GM21381 (cell line): ENCODE measurements at regions not wholly inside any gene's neighbourhood (a gene's known extent, or its start where the extent isn't known, plus 50 kb on each side); places are given as distances from the start of the nearest gene placed in this dataset.
"Not testable (repeated sequence)": the region's sequence is repeated elsewhere in the genome, so short reads cannot be mapped to it uniquely, and the experiment has no call there.

ENCODE experiments used
- ATAC-seq: cut with Tn5 transposase; IDR thresholded peaks from one replicate; pipeline ENCODE4 v1.9.1; 2021; ENCODE audit warnings: mild to moderate bottlenecking, moderate library complexity; ENCODE audit not compliant: unreplicated experiment

DNA sequence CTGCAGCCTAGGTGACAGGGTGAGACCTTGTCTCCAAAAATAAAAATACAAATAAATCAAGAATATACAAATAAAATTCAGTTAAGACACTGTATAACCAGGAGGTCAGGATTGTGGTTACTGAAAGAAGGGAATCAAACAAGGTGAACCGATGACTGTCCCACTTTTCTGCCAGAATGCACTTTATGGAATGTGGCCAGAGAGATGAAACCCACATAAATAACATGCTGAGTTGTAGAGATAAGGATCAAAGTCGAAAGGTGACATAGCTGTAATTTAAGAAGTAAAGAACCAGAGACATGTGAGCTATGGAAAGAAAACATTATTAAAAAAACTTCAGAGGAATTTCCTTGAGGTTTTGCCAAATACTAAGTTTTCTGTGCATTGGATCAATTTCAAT, 1098.2 kb upstream of the USP15 start:
- ATAC-seq: no peak

DNA sequence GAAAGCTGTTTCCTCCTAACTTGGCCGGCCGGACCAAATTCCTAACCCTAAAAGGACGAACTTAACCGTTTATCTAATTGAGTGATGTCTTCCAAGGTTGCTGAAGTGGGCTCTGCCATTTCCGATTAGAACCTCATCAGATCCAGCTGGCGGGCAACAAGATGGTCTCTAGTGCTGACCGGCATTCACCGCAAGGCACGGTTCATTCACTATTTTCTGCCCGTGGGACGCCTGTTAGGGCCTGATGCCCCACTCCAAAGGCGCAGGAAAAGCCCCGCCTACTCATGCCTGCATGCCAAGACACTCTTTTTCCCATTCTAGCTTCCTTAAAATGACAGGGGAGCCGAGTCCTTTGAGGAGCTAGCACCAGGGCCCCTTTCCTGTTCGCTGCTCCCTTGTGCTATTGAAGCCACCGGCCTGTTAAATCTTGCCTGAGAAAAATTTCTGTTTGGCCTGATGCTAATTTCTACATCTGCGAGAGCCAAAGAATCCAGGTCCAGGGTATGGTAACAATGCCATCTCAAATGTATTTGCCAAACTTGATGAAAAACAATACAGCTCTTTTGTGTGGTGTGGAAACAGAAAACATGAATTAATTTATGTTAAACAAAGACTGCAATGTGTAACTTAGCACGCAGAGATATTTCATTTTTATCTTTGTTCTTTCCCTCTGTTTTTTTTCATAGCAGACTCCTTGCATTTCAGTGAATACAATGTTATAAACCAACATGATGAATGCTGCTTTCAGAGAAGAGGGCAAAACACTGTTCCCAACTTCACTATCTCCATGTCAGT, 1071.2 kb upstream of the USP15 start:
- no peak for ATAC-seq

DNA sequence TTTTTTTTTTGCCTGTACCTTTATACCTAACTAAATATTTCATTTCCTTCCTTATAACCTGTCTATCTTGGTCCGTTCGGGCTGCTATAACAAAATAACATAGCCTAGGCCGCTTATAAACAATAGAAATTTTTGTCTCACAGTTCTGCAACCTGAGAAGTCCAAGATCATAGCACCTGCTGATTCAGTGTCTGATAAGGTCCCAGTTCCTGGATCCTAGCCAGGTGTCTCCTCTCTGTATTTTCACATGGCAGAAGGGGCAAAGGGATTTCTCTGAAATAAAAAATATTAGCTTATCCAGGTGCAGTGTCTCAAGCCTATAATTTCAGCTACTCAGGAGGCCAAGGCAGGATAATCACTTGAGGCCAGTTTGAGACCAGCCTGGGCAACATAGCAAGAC, 1046.6 kb upstream of the USP15 start:
- ATAC-seq: no peak

DNA sequence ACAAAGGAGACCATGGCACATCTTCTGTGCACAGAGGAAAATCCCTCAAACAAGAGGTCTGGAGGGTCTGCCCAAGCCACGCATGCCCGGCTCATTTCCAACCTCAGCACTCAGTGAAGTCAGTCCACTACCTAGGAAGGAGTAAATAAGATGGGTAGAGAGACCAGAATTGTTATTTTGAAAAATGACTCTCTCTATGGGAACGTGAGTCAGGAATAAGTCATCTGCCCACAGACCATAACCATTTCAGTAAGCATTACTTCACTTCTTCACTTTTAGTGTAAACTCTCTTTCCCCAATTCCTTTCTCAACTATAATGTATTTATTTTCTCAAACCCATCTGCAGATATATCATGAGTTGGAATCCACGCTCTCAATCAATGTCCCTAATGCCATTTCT, 1039.9 kb upstream of the USP15 start:
- ATAC-seq: no peak

DNA sequence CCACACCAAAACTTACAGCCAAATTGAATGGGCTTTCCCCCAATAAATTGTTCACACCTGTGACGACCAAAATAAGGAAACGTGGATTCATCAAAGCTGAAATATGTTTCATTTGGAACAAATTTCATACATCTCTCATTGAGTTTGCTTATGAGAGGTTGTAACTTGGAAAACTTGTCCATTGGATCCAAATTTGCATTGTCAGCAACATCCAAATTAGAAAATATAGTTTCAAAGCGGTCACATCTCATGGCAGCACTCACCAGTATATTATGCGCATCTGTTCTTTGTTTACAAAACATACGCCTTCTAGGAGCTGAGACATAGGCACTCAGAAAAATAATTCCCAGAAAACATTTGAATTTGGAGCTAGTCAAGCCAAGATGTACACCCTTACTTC, 1028.2 kb upstream of the USP15 start:
- no peak for ATAC-seq

DNA sequence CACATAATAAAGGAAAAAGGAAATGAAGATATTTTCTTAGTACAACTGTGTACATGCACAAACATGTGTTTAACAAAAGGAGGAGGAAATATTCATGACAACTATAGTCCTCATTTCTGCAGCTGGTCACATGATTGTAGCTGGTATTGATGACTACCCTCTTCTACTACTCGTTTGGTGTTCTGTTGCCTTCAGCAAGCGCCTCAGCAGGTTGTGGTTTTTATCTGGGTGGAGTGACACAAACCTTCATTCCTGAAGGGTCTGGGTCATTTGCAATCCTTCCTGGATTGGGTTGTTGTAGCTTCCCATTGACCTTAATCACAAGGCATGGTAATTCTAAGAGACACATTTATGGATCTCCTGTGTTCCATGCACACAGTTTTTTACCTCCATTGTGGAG, 1009.9 kb upstream of the USP15 start:
- ATAC-seq: no peak

DNA sequence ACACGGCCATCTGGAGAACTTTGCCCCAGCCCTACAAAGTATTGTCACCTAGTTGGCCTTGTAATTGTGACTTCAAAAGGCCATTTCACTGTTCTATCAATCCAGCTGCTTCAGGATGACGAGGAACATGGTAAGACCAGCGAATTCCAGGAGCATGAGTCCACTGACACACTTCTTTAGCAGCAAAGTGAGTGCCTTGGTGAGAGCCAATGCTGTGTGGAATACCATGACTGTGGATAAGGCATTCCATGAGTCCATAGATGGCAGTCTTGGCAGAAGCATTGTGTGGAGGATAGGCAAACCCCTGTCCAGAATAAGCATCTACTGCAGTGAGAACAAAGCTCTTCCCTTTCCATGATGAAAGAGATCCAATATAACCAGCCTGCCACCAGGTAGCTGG, 1009.1 kb upstream of the USP15 start:
- no peak for ATAC-seq

DNA sequence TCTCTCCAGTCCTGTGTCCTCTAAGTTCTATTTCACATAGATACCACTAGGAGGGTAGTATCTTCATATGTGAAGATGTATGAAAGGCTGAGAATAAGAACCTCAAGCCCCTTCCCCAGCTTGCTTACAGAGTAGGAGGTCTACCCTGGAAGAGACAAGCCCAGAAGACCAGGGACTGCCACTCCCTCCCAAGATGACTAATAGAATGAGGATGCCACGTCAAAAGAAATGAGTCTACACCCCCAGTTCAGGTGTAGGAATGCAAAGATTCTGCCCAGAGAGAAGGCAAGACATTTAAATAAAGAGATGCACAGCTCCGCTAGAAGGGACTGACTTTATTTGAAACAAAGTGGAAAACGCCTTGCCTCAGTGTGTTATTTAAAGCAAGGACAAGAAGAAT, 1006.0 kb upstream of the USP15 start:
- ATAC-seq: no peak

DNA sequence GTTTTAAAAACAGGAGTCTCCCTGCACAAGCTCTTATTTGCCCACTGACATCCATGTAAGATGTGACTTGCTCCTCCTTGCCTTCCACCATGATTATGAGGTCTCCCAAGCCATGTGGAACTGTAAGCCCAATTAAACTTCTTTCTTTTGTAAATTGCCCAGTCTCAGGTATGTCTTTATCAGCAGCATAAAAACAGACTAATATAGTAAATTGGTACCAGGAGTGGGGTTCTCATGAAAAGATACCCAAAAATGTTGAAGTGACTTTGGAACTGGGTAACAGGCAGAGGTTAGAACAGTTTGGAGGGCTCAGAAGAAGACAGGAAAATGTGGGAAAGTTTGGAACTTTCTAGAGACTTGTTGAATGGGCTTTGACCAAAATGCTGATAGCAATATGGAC, 995.9 kb upstream of the USP15 start:
- not testable (repeated sequence) for ATAC-seq

DNA sequence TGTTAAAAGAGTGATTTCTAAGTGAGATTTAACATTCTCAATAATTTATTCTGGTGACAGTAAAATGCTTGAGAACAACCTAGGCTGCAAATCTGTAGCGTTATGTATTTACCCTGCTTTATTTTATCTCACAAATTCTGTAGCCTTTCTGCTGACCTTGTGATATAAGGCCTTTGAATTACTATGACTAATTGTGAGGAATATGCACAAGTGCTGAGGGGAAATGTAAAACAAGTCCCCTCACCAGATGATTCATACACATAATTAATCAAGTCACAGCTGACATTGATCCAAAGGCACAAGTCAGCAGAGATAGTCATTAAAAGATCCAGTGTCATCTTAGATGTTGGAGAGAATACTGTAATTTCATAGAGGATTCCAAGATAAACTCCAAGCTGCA, 992.7 kb upstream of the USP15 start:
- ATAC-seq: no peak

DNA sequence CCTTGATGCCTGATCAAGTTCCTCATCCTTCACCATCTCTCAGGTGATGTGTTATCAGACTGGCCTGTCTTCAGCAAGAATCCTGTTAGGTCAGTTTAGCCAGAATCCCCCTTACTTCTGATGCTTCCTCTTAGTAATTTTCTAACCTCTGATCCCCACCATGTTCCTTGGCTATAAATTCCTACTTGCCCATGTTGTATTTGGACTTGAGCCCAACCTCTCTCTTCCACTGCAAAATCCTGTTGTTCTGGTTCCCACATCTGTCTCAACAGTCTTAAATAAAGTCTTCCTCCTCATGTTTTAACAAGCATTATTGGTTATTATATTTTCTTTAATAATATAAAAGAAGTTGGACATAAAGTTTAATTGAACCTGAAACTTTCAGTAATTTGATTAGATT, 987.8 kb upstream of the USP15 start:
- no peak for ATAC-seq

DNA sequence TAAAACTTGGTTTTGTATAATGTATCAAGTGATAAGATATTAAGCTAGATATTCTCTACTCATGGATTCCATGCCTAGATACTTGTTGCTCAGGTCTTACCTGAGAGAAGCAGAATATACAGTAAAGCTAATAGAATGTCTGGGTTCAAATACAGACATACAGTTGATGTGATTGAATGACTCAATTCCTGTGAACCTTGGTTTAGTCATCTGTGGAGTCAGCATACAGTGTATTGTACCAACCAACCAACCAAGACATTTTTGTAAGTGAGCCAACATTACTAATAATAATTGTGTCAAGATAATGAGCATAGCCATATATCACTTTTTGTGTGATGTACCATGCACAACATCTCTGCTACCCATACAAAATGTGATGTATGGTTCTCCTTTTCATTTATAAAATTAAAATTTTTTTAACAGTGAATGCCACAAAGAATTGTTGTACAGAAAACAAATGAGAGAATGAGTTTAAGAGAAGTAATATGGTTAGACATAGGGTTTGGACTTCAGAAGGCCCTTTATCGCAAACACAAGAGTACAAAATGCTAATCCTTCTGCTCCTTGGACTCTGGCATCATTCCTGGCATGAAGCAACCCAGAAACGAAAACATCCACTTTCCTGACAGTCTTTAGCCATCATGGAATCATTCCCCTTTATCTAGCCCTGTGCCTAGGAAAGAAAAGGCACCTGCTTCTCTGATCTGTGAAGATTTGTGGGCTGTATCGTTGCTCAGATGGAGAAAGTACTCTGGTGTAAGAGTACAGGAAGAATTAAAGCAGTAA, 977.2 kb upstream of the USP15 start:
- ATAC-seq: no peak

DNA sequence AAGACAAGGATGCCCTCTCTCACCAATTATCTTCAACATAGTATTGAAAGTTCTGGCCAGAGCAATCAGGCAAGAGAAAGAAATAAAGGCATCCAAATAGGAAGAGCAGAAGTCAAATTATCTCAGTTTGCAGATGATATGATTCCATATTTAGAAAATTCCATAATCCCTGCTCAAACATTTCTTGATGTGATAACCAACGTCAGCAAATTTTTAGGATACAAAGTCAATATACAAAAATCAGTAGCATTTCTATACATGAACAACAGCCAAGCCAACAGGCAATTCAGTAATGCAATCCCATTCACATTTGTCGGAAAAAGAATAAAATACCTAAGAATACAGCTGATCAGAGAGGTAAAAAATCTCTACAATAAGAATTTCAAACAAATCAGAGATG, 969.7 kb upstream of the USP15 start:
- ATAC-seq: no peak

DNA sequence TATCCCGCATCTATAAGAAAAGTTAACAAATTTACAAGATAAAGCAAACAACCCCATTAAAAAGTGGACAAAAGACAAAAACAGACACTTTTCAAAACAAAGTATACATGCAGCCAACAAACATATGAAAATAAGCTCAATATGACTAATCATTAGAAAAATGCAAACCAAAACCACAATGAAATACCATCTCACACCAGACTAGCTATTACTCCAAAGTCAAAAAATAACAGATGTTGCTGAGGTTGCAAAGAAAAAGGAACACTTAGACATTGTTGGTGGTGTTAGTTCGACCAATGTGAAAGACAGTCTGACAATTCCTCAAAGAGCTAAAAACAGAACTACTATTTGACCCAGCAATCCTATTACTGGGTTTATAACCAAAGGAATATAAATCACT, 968.6 kb upstream of the USP15 start:
- ATAC-seq: no peak

DNA sequence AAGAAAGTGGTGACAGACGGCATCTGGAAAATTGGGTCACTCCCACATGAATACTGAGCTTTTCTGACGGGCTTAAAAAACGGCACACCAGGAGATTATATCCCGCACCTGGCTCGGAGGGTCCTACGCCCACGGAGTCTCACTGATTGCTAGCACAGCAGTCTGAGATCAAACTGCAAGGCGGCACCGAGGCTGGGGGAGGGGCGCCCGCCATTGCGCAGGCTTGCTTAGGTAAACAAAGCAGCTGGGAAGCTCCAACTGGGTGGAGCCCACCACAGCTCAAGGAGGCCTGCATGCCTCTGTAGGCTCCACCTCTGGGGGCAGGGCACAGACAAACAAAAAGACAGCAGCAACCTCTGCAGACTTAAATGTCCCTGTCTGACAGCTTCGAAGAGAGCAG, 966.2 kb upstream of the USP15 start:
- not testable (repeated sequence) for ATAC-seq

DNA sequence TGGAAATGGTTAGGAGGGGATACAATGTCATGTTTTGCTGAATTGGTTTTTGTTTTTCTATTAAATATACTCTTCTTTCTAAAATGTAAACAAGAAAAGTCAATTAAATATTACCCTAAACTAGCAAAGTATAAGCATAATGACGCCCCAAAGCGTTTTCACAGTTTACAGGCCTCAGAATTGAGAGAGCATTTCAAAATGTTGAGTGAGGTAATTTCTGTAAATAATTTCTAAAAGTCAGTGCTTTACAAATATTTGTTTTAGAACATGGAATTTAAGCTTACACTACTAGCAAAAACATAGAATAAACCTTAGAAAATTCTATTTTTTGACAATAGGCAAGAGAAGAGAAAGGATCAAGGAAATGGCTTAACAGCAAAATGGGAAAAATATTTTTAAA, 958.4 kb upstream of the USP15 start:
- ATAC-seq: no peak

DNA sequence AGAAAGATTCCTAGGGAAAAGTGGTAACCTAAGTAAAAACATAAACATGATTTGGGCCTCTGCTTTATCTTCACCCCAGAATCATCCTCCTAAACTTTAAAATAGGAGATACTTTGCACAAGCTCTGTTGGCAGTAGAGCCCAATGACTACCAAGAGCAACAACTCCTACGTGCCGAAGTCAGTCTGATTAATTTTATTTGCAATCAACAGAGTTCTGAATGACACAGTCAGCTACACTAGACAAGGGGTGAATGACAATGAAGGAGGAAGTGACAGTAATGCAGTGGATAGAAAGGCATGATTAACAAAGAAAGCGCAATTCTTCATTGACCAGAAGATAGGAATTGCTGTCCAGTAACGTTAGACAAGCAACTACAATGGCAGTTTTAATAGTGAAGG, 957.9 kb upstream of the USP15 start:
- no peak for ATAC-seq

DNA sequence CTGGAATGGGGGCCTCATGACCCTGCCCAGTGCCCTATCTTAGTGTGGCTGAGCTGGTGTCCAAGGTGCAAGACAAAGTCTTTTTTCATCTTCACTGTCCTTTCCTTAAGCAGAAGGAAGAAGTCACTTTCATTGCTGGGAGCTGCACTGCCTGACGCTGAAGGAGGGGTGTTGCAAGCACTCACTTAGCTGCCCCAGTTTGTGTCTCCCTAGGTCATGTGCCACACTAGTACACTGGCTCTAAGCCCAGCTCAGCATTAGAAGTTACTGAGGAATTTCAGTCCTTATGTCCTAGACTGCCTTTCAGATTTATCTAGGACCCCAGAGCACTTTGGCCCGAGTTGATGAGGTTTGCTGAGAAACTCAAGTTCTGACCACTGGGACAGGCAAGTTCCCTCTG, 952.0 kb upstream of the USP15 start:
- no peak for ATAC-seq

DNA sequence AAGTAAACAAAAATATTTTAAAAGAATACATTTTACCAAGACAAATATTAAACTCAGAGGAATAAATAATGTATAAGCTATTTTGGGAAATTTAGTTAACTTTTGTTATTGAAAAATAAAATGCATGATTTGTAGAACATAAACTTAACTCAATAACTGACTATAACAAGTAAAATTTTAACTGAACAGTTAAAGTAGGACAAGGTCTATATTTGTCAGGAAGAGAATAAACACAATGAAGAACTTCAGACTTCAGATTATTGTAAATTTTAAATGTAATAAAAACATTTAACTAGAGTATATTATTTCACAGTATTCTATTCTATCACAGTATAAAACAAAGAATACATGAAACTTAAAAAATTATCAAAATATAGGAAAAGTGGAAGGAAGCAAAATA, 948.8 kb upstream of the USP15 start:
- no peak for ATAC-seq

DNA sequence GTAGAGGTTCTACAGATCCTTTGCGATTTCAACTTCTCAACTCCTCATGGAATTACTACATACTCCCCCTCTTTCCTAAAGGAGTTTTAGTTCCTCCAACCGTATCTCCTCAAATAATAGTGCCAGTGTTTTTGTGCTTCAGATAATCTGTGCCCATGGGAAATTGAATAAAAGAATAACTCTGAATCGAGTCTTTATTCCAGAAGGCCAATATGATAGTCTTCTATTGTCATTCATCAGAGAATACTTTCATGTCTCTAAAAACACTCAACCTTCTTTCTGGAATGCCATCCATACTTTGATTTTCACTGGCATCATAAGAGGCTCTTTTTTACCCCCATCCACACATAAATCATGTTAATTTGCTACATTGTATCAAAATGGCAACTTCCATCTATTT, 911.3 kb upstream of the USP15 start:
- no peak for ATAC-seq

DNA sequence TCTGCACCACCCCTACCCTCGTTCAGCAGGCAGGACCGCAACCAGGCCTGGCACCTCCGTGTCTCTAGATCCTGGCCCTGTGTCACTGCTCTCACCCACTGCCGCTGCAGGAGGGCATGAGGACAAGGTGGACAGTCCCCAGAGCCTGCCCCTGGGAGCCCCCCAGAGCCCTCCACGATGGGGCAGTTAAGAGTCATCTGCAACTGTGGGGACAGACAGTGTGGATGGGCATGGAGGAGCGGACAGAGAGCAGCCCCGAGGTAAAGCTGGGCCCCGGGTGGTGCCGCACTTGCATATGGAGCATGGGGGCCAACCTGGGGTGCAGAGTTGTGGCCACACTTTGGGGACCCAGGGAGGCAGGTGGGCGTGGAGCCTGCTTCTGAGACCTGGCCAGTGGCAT, 905.1 kb upstream of the USP15 start:
- ATAC-seq: no peak

DNA sequence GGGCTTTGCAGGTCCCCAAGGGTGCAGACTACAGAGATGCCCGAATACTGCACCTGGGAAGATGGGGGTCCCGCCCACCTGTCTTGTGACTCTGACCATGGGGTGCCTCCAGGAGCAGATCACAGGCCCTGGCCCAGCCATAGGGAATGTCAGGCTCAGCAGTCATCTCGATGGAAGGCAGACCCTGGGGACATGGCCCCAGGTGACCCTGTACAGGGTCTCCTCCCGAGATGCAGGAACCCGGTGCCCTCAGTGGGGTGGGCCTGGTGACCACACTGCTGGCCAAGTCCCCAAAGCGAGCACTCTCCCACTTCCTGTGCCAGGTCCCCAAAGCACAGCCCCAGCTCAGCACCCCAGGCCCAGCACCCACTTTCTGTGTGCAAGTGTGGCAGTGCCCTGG, 903.7 kb upstream of the USP15 start:
- no peak for ATAC-seq

DNA sequence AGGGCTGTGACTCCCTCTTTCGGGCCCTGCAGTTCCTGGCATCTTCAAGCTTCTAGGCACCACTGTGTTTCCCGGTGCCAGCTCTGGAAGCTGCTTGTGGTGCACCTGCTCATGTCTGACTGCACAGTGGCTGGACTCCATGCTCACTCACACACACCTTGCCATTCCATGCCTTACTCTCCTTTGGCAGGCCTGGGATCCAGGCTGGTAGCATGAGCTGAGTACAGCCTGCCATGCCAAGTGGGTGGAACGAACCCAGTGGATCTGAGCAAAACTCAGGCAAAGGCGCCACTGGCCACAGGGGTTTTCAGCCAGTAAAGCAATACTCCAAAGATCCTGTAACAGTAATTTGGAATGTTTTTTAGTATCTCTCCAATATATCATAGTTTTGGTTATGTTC, 902.7 kb upstream of the USP15 start:
- ATAC-seq: no peak
